ENCODE measurements at regions not wholly inside any gene's neighbourhood (a gene's known extent, or its start where the extent isn't known, plus 50 kb on each side); places are given as distances from the start of the nearest gene placed in this dataset.

DNA sequence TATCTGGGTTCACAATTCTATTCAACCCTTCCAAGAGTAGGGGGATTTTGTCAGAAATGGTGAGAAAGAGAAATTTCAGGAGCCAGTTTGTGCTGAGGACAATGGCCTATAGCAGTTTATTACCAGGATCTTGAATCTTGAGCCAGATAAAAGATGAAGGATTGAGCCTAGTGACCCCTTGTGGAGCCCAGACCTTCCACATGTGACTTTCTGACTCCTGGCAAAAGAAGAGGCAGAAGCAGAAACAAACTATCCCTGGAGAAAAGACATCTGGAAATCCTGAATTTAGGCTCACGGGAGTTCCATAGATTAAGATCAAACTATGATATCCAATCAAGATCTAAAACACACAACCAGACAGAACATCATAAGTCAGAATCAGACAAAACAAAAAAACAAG, 60.9 kb upstream of the CHRM2 start:
- H3K36me3 ChIP-seq: no peaks in the 10 kb centered on the region
- no peaks in the 10 kb centered on the region for H3K4me1 ChIP-seq
- no peak for TF ChIP-seq POLR2A (IDR thresholded peaks at IDR 0.05)
- no peak for TF ChIP-seq POLR2AphosphoS5 (IDR thresholded peaks at IDR 0.05)
- no peak for TF ChIP-seq EP300 (IDR thresholded peaks at IDR 0.05)
- TF ChIP-seq, protein P1, sequence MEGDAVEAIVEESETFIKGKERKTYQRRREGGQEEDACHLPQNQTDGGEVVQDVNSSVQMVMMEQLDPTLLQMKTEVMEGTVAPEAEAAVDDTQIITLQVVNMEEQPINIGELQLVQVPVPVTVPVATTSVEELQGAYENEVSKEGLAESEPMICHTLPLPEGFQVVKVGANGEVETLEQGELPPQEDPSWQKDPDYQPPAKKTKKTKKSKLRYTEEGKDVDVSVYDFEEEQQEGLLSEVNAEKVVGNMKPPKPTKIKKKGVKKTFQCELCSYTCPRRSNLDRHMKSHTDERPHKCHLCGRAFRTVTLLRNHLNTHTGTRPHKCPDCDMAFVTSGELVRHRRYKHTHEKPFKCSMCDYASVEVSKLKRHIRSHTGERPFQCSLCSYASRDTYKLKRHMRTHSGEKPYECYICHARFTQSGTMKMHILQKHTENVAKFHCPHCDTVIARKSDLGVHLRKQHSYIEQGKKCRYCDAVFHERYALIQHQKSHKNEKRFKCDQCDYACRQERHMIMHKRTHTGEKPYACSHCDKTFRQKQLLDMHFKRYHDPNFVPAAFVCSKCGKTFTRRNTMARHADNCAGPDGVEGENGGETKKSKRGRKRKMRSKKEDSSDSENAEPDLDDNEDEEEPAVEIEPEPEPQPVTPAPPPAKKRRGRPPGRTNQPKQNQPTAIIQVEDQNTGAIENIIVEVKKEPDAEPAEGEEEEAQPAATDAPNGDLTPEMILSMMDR (IDR thresholded peaks at IDR 0.05): no peak
- no peaks in the 10 kb centered on the region for H3K27me3 ChIP-seq
- intact Hi-C loops (cut with DNase I): no loop called here
- no peak for DNase-seq
- no peak overlapping the region for H3K4me3 ChIP-seq
- no peak overlapping the region for H3K27ac ChIP-seq
- 69 to 75% methylated on average over 1 of the region's 1 CpG for WGBS, 2 donors
- peaks cover 0 to 4% (median 0%) of the 10 kb centered on the region in 4 donors for H3K9me3 ChIP-seq

DNA sequence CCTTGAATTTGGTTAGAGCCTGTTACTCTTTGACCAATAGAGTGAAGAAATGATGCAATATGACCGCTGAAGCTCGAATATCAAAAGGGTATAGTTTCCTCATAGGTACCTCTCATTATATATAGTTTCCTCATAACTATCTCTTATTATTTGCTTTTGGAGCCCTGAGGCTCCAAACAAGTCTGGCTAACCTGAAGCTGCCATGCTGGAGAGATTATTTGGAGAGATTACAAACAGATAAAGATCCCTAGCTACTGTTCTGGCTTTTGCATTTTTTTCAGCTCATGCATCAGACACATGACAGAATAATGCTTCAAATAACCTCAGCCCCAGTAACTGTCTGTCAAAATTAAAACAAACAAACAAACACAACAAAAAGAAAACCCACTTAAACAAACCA, 65.4 kb upstream of the CHRM2 start:
- intact Hi-C loops (cut with DNase I): no loop called here
- H3K27ac ChIP-seq: no peak overlapping the region

DNA sequence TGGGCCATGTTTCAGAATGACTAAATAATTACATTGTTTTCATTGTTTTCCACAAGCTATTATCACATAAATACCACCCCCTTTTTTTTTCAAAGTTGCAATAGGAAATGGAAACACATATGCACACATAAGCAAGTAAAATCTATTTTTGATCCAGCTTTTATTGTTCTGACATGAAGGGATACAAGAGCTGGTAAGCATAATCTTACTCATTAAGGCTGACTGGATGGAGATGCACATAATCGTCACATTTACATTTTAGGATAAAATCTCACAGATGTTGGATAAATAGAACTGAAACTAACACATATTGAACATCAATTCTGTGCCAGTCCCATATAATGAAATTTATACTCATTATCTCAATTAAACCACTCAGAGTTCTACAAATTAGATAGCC, 84.5 kb upstream of the CHRM2 start:
- intact Hi-C loops (cut with DNase I): no loop called here

More for the DNA sequence above, 65.4 kb upstream of the CHRM2 start:
- 88 to 92% methylated on average over 2 of the region's 2 CpGs for WGBS, 2 donors
- no peaks in the 10 kb centered on the region for H3K36me3 ChIP-seq
- no peak for DNase-seq
- H3K4me3 ChIP-seq: no peak overlapping the region
- H3K4me1 ChIP-seq: no peaks in the 10 kb centered on the region
- H3K9me3 ChIP-seq: no peaks in the 10 kb centered on the region
- TF ChIP-seq POLR2AphosphoS5 (IDR thresholded peaks at IDR 0.05) (no peak), POLR2A (IDR thresholded peaks at IDR 0.05) (no peak), EP300 (IDR thresholded peaks at IDR 0.05) (no peak)
- TF ChIP-seq, protein P1 (IDR thresholded peaks at IDR 0.05): no peak
- no peaks in the 10 kb centered on the region for H3K27me3 ChIP-seq

DNA sequence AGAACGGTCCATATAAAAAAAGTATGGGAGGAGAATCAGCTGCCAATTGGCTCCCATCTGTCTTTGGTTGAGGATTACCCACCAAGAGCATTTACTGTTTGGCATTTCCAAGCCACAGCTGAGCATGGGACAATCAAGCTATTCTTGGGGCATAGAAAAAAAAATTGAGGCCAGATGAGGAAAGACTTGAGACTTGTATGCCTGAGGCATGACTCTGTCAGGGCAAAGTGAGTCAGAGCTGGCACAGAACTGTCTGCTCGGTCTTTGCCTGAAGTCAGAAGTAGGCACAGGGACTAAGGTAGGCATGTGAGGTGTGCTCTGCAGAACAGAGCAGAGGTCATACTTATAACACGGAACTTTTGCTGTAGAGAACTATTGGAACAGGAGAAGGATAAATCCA, 126.5 kb upstream of the CHRM2 start:
- Histone ChIP-seq H3K27me3 (no peaks in the 10 kb centered on the region), H3K9me3 (peaks cover 0 to 5% (median 1%) of the 10 kb centered on the region in 4 donors), H3K4me3 (no peak overlapping the region), H3K36me3 (no peaks in the 10 kb centered on the region), H3K4me1 (peaks cover 0 to 29% (median 0%) of the 10 kb centered on the region in 4 donors), H3K27ac (no peak overlapping the region)
- intact Hi-C loops (cut with DNase I): no loop called here
- TF ChIP-seq POLR2AphosphoS5 (IDR thresholded peaks at IDR 0.05) (no peak), POLR2A (IDR thresholded peaks at IDR 0.05) (no peak), EP300 (IDR thresholded peaks at IDR 0.05) (no peak)
- TF ChIP-seq, protein P1 (IDR thresholded peaks at IDR 0.05): no peak
- no peak for DNase-seq
- WGBS, 2 donors: 76 to 82% methylated on average over 3 of the region's 3 CpGs

More for the DNA sequence above, 84.5 kb upstream of the CHRM2 start:
- Histone ChIP-seq H3K27me3 (no peaks in the 10 kb centered on the region), H3K36me3 (no peaks in the 10 kb centered on the region), H3K4me1 (no peaks in the 10 kb centered on the region), H3K27ac (no peak overlapping the region), H3K4me3 (no peak overlapping the region), H3K9me3 (no peaks in the 10 kb centered on the region)
- WGBS, 2 donors: 79 to 90% methylated on average over 1 of the region's 1 CpG
- TF ChIP-seq POLR2A (IDR thresholded peaks at IDR 0.05): no peak
- TF ChIP-seq EP300 (IDR thresholded peaks at IDR 0.05): no peak
- no peak for TF ChIP-seq POLR2AphosphoS5 (IDR thresholded peaks at IDR 0.05)
- TF ChIP-seq, protein P1 (IDR thresholded peaks at IDR 0.05): no peak
- no peak for DNase-seq

DNA sequence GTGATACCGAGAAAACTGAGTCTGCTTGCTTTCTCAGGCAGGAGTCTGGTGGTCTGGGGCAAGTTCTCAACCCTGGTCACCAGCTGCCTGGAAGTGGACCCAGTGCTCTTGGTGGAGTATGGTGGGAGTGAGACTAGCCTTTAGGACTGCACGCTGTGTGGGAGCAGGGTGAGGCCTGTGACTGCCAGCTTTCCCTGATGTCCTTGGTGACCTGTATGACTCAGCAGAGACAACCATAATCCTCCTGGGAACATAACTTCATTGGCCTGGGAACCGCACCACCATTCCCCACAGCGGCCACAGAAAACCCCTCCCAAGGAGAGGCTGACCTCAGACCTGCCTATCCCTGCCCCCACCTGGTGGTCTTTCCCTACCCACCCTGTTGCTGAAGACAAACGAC, 139.5 kb upstream of the CHRM2 start:
- TF ChIP-seq POLR2AphosphoS5 (IDR thresholded peaks at IDR 0.05): no peak
- TF ChIP-seq, protein P1 (IDR thresholded peaks at IDR 0.05): no peak
- TF ChIP-seq POLR2A (IDR thresholded peaks at IDR 0.05): no peak
- no peak for TF ChIP-seq EP300 (IDR thresholded peaks at IDR 0.05)
- no peaks in the 10 kb centered on the region for H3K36me3 ChIP-seq
- H3K9me3 ChIP-seq: no peaks in the 10 kb centered on the region
- H3K4me3 ChIP-seq: no peak overlapping the region
- no peak for DNase-seq
- 75 to 82% methylated on average over 5 of the region's 5 CpGs for WGBS, 2 donors
- no peaks in the 10 kb centered on the region for H3K4me1 ChIP-seq
- no peak overlapping the region for H3K27ac ChIP-seq
- intact Hi-C loops (cut with DNase I): no loop called here
- H3K27me3 ChIP-seq: no peaks in the 10 kb centered on the region

Measured in sigmoid colon (tissue), 6 donors.